ENCODE measurements at regions not wholly inside any gene's neighbourhood (a gene's known extent, or its start where the extent isn't known, plus 50 kb on each side); places are given as distances from the start of the nearest gene placed in this dataset.
A peak's percentile ranks its signal among the peaks of the same experiment; 100 is the strongest.

DNA sequence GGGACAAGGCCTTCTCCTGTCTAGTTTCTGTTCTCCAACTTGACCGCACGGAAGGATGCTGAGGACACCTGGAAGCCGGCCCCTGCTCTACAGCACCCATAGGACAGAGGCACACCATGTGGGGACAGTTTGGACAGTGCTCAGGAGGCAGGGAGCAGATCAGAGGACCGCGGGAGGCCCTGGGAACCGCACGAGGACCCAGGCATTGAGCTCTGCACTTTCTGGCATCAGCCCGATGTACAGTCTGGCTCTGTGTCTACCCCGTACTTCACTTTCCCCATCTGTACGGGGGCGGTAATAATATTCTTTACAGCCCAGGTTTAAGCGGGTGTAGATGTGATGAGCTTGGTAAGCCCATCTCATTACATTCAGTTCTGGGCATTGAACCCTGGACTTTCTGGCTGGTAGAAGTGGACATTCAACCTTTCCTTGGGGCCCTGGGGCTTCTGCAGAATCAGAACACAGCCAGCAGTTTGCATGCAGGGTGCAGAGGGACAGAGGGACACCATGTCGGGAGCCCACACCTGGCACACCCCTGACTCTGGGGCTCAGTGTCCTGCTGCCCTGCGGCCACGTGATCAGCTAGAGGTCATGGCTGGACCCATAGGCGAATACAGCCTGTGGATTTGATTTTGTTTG, 258.7 kb downstream of the SEC14L1 start:
- no peak for DNase-seq

DNA sequence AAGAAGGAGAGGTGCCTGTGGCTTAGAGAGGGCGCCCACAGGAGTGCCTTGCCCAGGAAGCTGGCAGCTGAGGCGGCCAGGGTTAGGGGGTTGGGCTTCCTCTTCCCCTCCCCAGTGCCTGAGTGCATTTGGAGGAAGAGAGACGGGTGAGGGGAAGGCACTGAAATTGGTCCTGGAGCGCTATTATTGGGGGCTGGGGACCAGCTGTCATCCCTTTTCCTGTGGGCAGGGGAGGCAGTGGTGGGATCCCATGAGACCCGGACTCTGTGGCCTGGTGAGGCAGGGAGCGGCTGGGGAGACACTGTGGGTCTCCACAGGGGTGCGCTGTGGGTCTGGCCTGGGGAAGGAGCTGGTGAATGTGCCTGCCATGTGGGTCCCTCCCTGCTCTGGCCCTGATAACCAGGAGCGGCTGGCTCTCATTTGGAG, 259.7 kb downstream of the SEC14L1 start:
- DNase-seq = no peak

DNA sequence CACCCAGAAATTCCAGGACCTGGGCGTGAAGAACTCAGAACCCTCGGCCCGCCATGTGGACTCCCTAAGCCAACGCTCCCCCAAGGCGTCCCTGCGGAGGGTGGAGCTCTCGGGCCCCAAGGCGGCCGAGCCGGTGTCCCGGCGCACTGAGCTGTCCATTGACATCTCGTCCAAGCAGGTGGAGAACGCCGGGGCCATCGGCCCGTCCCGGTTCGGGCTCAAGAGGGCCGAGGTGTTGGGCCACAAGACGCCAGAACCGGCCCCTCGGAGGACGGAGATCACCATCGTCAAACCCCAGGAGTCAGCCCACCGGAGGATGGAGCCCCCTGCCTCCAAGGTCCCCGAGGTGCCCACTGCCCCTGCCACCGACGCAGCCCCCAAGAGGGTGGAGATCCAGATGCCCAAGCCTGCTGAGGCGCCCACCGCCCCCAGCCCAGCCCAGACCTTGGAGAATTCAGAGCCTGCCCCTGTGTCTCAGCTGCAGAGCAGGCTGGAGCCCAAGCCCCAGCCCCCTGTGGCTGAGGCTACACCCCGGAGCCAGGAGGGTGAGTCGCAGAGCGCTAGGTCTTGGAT, 261.5 kb downstream of the SEC14L1 start:
- DNase-seq = no peak

DNA sequence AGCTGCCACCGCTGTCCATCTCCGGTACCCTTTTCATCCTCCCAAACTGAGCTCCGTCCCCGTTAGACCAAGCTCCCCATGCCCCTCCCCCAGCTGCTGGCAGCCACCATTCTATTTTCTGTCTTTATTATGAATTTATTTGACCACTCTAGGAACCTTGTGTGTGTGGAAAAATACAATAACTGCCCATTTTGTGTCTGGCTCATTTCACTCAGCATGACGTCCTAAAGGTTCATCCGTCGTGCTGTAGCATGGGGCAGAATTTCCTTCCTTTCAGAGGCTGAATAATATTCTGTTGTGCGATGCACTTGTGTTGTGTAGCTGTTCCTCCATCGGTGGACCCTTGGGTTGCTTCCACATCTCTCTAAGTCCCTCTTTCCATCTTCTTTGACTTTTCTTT, 263.1 kb downstream of the SEC14L1 start:
- no peak for DNase-seq

DNA sequence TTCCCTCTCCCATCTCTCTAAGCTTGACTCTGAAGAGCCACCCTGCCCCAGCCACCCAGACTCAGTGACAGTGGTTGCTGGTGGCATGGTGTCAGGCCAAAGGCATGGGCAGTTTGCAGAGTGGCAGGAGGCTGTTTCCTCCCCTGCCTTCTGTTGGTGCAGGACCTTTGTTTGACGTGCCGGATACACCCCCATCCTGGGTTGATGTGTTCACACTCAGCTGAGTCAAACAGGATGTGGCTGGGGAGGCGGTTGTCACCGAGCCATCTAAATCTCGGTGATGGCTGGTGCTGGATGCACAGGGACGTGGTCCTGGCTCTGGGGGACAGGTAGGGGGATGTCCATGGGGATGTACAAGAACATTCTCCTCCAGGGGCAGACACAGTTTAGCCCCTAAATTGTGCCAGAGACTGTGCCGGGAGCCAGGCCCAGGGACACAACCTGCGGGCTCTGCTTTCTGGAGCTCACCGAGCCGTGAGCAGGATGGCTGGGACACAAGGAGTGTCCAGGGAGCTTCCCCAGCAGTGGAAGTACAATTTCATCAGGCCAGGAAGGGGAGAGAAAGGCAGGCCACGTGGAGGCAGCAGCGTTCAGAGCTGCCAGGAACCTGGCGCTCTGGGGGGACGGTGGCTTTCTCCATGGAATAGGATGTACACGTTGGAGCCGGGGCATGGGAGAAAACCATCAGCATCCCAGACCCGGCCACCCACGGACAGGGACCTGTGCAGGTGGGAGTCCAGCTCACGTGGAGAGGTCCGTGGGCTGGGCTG, 264.2 kb downstream of the SEC14L1 start:
- DNase-seq = no peak

DNA sequence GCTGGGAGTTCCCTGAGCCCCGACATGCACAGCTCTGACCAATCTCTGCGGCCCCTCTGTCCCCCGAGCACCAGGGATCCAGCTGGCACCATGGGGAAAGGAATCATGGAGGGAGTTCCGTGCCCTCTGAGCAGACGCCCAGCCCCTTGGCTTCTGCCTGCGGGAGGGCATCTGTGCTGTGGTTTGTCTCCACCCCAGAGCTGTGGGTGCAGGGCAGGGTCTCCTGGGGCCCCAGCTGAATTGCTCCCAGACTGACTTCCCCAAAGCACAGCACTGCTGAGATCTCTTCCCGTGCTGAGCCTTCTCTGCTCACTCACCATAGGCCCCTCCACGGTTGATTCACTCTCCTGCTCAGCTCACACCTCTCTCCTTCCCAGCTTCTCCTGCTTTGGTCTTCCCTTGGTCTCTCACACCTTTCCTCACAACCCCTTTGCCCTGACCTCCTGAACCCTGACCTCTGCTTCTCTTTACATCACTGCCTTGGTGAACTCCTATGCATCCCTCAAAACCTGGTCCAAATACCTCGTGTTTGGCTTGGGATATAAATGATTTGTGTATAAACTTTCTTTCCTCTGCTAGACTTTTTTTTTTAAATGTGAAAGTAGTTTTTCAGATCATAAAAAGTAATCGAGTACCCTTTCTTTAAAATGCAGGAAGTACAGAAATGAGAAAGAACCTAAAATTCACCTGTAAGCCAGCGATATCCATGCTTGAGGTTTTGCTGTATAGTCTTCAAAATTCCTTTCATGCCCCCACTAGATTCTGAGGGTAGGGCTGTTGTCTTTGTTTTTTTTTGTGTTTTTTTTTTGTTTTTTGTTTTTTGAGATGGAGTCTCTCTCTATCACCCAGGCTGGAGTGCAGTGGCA, 265.3 kb downstream of the SEC14L1 start:
- DNase-seq = no peak

DNA sequence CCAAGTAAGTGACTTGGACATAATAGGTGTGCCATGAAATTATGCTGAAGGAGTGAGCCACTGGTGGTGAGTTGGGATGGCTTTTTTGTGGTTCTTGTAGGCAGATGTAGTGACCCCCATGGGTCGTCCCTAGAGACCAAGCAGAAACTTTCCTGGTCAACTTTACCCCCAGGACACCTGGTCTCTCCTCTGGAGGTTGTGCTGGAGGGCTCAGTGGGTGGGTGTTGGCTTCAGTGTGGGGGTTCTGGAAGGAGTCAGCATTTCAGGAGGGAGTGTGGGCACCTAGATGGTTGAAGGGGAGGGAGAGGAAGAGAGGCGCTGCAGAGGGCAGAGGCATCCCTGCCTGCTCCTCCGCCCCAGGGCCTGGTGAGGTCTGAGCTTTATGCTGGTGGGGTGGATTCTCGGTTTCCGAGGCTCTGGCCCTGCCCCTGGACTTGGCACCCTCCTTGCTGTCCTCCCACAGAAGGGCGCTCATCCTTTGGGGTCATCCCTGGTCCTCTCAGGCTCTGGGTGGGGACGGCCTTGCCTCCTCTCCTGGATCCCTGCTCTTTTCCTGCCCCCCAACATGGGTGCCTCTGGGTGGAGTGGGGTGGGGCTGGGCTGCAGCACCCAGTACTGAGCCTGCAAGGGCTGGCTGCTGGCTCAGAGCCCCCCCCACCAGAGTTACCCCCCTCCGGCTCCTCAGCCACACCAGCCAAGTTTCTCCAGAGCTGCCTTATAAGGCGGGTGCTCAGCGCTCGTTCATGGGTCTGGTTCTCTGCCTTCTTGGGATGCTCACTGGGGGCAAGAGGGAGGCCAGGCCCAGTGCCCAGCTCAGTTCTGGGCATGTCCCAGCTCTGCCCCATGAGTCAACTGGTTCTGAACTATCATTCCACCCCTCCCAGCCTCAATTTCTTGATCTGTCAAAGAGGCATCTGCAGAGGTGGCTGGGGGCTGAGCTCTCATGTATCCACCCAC, 266.8 kb downstream of the SEC14L1 start:
- DNase-seq = no peak

DNA sequence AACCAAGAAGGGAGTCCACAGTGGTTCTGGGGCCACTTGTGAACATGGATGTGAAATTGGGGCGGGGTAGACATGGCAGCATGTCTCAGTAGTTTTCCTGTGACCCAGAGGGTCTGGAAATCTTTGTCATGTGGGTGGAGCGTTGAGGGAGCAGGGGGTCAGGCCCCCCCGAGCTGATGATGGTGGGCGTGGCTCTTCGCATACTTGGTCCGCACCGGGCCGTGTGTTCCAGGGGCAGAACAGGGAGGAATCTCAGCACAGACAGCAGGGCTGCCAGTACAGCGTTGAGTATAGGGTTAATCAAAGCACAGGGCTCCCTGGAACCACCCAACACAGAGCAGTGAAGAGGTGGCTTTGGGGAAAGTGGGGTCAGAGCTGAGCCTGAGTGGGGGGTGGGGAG, 267.5 kb downstream of the SEC14L1 start:
- DNase-seq = no peak

DNA sequence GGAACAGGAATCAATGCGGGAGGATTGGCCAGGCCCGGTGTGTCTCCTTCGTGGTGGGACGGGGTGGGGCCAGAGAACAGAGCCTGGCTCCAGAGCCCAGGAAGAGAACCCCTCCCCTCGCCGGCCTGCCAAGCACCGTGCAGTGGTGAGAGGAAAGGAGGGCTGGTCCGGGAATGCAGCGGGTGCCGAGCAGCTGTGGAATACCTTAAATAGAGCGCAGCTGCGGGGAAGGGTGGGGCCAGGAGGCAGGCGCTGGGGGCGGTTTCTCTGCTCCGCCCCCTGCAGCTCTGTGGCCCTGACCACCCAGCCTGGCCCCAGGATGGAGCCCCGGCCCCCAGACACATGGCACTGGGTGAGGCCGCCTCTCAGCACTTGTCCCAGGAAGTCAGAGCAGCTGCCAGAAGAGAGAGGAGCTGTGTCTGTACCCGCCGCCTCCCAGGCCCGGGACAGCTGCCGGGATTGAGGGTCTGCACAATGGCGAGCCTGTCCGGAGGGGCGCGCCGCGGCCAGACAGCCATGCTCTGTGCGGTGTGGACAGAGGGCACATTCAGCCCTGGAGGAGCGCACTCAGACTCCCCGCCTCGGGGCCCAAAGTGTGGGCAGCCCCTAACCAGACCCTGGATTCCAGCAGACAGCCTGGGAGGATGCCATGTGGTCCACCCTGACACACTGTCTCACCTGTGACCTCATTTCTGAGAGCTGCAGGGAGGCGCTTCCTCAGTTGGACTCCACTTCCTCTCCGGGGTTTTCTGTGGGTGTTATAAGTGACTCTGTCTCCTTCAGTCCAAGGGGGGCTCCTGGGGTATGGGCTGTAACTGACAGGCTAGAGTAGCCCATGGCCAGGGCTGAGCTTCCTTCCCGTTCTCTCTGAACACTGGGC, 268.8 kb downstream of the SEC14L1 start:
- no peak for DNase-seq

DNA sequence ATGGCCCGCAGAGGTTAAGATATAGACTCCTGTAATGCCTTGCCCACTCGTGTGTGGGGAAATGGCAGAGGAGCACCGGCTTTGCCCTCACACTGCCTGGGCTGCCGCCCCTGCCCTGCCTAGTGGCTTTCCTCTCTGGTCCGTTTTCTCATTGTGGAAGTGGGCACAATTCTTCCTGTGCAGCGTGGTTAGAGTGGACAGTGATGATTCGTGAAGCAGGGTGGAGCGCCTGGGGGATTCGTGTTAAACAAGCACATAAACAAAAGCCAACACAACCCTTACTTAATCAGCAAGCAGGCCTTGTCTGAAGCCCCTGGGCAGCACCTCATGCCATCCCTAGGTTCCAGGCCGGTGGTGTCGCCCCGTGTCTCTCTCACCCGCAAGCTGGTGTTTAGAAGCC, 269.7 kb downstream of the SEC14L1 start:
- no peak for DNase-seq

DNA sequence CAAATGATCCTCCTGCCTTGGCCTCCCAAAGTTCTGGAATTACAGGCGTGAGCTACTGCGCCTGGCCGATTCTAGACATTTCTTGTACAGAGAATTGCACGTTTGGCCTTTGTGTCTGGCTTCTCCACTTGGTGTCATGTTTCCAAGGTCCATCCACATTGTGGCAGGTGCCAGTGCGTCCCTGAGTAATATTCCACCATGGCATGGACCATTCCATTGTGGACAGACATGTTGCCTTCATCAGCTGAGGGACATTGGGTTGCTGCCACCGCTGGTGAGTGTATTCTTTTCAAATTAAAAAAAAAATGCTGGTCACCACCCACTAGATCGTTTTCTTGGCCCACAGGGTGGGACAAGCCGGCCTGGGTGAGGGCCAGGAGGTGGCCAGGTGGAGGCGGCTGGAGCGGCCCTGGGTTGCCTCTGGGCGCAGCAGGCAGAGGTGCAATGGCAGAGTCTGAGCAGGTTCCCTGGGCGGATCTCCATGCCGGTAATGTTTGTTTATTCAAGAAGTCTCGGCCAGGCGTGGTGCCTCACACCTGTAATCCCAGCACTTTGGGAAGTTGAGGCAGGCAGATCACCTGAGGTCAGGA, 274.1 kb downstream of the SEC14L1 start:
- no peak for DNase-seq

DNA sequence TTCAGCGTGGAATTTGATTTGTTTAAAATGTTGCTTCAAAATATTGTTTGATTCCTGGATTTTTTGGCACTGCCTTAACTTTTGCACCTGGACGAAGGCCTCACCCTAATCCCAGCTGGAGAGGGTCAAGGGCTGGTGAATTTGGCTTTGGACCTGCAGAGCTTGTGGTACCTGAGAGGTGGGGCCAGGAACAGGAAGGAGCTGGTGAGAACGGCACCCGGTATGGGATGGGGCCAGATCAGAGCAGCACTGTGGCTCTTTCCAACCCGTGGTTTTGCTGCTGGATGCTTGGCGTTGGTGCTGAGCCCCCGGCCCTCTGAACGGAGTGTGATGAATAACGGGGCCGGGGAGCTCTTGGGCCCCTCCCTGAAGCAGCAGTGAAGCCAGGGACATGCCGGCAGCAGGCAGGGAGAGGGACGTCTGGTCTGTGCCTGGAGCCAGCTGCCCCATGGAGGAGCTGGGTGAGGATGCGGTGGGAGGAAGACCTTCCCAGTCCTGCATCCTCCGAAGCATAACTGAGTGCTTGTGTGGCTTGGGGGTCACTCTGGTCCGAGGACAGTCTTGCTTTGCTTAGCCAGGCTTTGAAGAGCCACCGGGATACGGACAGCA, 275.4 kb downstream of the SEC14L1 start:
- no peak for DNase-seq

DNA sequence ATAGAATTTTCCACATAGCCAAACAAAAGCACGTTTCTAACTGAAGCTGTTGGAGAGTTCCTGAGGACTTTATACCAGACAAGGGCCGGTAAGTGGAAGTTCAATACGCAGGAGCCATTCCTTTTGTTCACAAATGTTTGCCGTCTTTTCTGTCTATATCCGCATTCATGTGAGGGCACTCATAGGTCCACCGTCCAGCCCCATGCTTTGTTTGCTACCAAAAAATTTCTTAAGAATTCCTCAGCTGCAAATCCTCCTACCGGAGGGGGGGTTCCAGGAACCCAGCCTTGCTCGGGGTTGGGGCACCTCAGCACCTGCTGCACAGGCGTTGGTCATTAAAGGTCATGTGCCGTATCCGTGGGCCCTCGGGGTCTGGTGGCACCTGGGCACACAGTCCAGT, 276.8 kb downstream of the SEC14L1 start:
- no peak for DNase-seq

DNA sequence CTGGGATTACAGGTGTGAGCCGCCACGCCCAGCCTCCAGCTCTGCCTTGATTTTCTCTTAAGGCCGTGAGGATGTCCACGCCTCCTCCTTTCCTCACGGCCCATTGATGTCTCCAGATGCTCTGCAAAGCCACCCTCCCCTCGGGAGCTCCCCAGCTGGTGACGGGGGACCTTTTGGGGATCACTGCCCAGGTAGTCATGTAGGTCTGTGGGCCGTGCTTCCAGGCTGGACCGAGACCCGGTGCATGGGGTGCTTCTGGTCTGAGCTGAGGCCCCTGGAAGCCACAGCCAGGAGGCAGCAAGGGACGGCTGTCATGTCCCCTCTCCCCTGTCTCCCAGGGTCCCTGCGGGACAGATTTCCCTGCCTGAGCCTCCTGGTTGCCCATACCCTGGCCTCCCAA, 277.8 kb downstream of the SEC14L1 start:
- no peak for DNase-seq

DNA sequence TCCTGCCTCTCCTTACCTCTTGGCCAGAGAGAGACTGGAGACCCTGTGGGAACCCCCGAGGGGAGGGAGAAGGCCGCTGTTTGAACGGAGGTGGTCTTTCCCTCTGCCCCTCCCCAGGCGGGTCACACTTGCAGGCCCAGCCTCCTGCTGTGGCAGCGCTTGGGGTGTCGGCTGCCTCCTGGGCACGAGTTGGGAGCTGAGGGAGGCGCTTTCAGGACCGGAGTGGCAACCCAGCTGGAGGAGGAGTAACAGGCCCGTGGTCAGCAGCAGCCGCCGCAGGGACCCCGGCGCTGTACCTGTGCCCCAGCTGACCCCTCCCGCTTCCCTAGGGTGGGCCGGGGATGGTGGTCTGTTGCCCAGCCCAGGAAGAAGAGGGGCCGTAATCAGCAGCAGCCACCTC, 278.3 kb downstream of the SEC14L1 start:
- no peak for DNase-seq

DNA sequence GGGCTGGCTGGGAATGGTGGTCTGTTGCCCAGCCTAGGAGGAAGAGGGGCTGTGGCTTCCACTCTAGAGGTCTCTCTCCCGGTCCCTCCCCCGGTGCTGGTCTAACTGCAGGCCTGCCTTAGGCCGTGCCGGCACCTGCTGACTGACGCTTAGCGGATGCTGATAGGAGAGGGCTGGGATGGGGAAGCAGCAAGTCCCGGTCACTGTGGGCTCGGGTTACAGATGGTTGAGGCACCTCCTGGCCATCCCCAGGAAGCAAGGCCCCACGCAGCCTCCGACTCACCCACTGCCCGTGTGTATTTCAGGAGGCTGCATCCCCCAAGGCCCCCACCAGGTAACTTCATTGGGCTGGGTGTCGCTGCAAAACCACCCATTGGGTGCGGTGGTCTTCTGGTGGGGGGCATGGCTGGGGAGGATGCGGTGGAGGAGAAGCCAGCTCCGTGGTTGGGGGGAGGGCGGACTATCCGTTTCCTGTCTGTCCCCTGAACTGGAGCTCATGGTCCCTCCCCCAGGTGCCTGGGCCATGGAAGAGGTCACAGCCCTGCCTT, 278.9 kb downstream of the SEC14L1 start:
- peak; percentile 39 to 40 for DNase-seq

DNA sequence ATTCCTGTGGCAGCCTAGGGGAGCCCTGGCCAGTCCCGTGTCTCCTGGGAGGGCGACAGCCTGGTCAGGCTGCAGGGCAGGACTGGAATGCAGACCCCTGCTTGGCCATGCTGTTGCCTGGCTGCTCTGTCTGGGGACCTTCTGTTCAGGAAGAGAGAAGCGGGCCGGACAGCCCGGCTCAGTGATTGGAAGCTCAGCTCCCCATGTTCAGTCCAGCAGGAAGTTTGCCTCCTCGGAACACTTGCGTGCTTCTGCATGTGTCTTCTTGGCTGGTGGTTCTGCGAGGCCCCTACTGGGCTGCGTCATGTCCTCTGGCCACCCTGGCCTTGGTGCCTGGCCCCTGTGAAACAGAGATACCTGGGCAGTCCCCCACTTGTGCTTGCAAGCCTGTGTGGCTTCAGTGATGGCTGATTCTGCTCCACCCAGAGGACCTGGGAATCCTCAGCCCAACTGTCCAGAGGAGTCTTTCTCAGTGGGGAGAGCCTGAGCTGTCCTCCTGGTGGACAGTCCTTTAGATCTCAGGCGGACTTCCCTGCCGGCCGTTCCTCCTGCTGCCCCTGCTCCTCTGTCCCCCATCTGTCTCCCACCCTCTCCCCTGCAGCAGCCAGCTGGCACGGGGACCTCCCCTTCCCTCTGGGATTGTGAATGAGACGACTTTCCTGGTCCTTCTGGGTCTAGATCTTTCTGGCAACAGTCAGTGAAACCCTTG, 279.5 kb downstream of the SEC14L1 start:
- DNase-seq = no peak

DNA sequence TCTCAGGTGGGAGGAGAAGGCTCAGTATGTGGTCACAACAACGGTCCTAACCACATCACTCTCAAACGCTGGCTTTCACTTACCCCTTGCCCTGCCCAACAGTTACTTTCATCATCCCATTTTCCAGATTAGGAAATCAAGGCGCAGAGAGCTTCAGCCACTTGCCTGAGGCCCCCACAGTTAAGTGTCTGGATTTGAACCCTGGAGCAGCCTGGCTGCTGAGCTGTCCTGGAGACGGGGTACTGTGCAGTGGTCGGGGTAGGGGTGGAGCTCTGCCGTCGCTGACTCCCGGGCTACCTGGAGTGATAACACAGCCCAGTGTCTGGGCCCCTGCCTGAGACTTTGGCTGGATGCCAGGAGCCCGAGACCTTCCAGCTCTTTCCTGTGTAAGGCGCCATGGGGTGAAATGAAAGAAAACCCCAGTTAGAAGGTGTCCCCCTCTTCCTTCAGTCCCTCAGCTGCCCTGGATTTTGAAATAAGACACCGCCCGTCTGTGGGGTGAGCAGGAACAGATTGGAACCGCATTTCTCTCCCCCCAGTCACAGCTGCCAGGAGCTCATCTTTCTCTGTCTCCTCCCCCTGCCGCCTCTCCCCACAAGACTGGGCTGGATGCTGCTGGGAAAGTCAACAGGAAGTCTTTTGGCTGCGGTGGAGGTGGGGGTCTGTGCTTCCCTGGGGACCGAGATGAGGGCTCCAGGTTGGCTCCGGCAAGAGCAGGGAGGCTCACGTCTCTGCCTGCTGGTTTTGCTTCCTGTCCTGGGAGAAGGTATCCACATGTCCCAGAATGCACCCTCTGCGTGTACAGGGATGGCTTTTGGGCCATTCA, 280.2 kb downstream of the SEC14L1 start:
- peak; percentile 77 to 89 for DNase-seq

DNA sequence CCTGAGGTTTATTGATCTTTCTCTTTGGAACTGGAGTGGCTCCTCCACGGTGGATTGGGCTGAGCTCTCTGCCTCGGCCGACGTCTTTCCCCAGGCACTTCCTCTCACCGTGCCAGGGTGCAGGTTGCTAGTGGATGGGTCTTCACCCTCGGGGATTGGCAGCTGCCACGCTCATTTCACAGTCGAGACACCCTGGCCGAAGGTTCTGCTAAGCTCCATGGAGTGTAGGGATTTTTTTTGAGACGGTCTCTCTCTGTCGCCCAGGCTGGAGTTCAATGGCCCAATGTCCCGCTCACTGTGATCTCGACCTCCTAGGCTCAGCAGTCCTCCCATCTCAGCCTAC, 280.8 kb downstream of the SEC14L1 start:
- no peak for DNase-seq
